Esophagus squamous epithelium (tissue), 4 donors: ENCODE measurements at regions not wholly inside any gene's neighbourhood (a gene's known extent, or its start where the extent isn't known, plus 50 kb on each side); places are given as distances from the start of the nearest gene placed in this dataset.

Experiments used
- POLR2A ChIP-seq, 4 donors: fragments of 450-650 bp; IDR thresholded peaks; one replicate each; pipeline ENCODE4 v1.6.1; 2017; ENCODE audit warnings: antibody characterized with exemption in 4 of 4, mild to moderate bottlenecking in 4 of 4, moderate library complexity in 3 of 4
- TF ChIP-seq, protein P1 (sequence below), 6 experiments: fragments of 450-650 bp in 4 of 6; fragments of 200-600 bp in 2 of 6; sonication (generic) in 2 of 6; IDR thresholded peaks; one replicate each; pipeline ENCODE4 v1.5.1; 2016 to 2019; ENCODE audit warnings: antibody characterized with exemption in 6 of 6, mild to moderate bottlenecking in 4 of 6, moderate library complexity in 4 of 6

DNA sequence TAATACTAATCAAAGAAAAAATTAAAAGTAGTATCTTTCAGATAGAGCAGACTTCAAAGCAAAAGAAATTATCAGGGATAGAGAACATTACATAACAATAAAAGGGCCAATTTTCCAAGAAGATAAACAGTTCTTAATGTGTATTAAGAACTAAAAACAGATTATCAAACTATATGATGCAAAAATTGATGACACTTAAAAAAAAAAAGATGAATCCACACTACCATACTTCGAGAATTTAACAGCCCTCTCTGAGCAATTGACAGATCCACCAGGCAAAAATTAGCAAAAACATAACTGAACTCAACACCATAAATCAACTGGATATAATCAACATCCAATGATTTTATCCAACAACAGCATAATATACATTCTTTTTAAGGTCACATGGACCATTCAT, 686.5 kb downstream of the LRFN5 start:
- no peak for TF ChIP-seq POLR2A (IDR thresholded peaks at IDR 0.05)
- TF ChIP-seq, protein P1, sequence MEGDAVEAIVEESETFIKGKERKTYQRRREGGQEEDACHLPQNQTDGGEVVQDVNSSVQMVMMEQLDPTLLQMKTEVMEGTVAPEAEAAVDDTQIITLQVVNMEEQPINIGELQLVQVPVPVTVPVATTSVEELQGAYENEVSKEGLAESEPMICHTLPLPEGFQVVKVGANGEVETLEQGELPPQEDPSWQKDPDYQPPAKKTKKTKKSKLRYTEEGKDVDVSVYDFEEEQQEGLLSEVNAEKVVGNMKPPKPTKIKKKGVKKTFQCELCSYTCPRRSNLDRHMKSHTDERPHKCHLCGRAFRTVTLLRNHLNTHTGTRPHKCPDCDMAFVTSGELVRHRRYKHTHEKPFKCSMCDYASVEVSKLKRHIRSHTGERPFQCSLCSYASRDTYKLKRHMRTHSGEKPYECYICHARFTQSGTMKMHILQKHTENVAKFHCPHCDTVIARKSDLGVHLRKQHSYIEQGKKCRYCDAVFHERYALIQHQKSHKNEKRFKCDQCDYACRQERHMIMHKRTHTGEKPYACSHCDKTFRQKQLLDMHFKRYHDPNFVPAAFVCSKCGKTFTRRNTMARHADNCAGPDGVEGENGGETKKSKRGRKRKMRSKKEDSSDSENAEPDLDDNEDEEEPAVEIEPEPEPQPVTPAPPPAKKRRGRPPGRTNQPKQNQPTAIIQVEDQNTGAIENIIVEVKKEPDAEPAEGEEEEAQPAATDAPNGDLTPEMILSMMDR (IDR thresholded peaks at IDR 0.05), result no peak
